HG02623 (cell line): ENCODE measurements at regions not wholly inside any gene's neighbourhood (a gene's known extent, or its start where the extent isn't known, plus 50 kb on each side); places are given as distances from the start of the nearest gene placed in this dataset.
"Not testable (repeated sequence)": the region's sequence is repeated elsewhere in the genome, so short reads cannot be mapped to it uniquely, and the experiment has no call there.

ENCODE experiments used
- ATAC-seq: cut with Tn5 transposase; IDR thresholded peaks from one replicate; pipeline ENCODE4 v1.9.1; 2021; ENCODE audit warnings: moderate library complexity; ENCODE audit not compliant: unreplicated experiment

DNA sequence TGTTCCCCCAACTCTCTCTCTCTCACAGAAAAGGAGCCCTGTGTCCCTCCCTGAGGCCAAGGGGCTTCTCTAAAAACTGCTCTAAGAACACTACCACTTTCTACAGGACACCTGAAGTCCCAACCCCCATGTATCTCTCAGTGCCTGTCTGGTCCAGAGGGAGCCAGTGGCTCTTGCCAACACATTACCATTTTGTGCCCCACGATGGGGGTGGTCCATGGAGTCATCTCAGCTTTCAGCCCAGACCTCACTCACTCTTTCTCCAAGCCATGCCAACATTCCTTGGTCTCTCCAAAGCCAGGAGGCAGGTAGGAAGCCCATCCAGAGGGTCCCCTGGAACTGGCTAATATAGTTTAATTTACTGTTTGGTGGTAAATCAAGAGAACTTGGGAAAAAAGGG, 962.1 kb upstream of the DEFB115 start:
- ATAC-seq, result not testable (repeated sequence)

GRCh38 chr20:30295967-30296366, 961.5 kb upstream of the DEFB115 start:
- not testable (repeated sequence) for ATAC-seq

GRCh38 chr20:30297878-30298595, 959.4 kb upstream of the DEFB115 start:
- not testable (repeated sequence) for ATAC-seq

- ATAC-seq, result not testable (repeated sequence)
Observed at GRCh38 chr20:30300220-30300642, 957.2 kb upstream of the DEFB115 start.

GRCh38 chr20:30302786-30303185, 954.7 kb upstream of the DEFB115 start:
- not testable (repeated sequence) for ATAC-seq

- not testable (repeated sequence) for ATAC-seq
Observed at GRCh38 chr20:30309938-30310337, 947.5 kb upstream of the DEFB115 start.

DNA sequence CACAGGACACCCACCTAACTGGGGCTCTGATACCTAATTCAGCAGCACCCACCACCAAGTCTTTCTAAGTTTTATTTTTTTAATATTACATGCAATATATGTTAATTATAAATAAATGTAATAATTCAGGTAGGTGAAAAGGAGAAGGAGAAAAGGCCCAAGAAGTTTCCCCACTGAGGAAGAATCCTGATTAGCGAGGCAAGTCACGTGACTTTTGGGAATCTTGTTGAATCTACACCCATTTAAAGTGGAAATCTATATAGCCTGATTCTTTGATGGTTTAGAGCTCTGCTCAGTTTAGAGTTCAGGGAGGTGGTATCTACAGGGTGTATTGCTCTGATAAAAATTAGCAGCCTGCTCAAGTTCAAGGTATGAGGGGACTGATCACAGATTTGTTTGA, 947.1 kb upstream of the DEFB115 start:
- ATAC-seq, result not testable (repeated sequence)

- not testable (repeated sequence) for ATAC-seq
Observed at GRCh38 chr20:30312220-30312619, 945.2 kb upstream of the DEFB115 start.

DNA sequence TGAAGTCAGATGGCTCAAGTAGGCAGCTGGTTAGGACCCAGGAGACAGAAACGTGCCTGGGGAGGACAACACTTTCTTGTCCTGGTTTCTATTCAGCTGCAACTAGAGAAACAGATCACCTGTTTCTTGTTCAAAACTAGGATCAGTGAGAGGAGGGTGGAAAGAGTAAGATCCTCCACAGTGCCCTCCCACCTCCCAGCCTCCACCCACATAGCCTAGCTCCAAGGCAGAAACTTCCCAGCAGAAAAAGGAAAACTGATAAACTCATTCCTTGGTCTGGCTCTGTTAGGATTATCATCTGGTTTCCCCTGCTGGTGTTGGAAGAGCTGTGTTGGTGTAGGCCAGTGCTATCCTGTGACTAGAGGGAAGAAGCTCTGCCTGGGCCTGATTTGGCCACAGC, 943.8 kb upstream of the DEFB115 start:
- not testable (repeated sequence) for ATAC-seq

GRCh38 chr20:30316063-30316462, 941.4 kb upstream of the DEFB115 start:
- not testable (repeated sequence) for ATAC-seq

DNA sequence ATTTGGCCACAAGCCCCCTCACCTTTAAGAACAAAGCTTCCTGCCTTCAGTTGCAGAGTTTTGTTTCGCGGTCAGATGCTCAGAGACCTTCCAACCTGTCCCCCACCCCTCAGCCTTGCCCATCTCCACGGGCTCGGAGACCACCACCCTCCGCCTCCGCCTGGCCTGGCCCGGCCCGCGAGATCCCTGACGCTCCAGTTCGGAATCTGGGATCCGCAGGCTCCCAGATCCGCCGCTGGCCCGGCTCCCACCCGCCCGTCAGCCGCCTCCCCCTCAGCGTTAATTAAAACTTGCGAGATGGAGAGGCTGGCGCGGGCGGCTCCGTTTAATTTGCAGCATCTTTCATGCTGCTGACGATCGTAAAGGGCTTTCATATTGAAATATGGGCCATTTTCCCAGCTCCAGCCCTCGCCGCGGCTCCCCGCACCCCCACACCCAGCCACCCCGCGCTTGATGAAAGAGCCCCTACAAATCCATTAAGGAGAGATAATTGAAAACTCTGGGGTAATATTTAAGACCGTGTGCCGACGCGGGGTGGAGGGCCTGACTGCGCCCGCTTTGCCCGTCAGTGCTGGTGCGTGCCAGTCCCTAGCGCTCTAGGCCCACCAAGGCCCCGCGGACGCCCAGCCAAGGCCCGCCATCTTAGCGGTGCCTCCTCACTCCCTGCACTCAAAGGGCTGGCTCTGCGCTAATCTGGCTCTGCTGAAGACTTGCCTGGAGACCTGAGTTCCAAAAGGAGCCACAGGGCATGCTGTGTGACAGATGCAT, 940.7 kb upstream of the DEFB115 start:
- not testable (repeated sequence) for ATAC-seq

- not testable (repeated sequence) for ATAC-seq
Observed at GRCh38 chr20:30333744-30334143, 923.7 kb upstream of the DEFB115 start.

DNA sequence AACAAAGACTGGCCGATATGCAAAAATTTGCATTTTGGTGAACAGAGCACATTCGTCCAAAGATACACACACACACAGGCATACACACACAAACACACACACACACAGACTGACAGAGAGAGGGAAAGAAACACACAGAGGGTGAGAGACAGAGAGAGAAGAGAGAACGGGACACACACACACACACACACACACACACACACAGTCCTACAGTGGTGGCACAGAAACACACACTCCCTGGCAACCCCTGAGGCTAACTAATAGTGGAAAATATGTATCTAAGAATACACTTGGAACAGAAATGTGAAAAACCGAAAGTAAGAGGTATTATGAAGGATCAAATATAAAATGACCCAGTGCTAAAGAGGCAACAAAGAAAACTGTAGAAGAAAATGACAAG, 919.9 kb upstream of the DEFB115 start:
- ATAC-seq, result not testable (repeated sequence)

DNA sequence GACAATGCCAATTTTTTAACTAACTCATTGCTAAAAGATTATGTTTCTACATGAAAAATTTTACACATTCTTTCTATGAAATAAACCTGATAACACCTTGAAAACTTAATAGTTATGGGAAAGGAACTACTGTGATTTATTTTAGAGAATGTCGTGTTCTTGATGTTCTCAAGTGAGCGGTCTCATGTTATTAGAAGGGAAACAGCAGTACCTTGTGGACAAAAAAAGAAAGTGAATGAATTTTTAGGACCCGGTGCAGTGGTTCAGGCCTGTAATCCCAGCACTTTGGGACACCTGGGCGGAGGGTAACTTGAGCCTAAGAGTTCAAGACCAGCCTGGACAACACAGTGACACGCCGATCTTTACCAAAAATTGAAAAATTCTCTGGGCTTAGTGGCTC, 908.5 kb upstream of the DEFB115 start:
- ATAC-seq, result not testable (repeated sequence)

- ATAC-seq, result not testable (repeated sequence)
Observed at GRCh38 chr20:30356854-30357467, 900.5 kb upstream of the DEFB115 start.

GRCh38 chr20:30361756-30362155, 895.7 kb upstream of the DEFB115 start:
- ATAC-seq, result not testable (repeated sequence)

DNA sequence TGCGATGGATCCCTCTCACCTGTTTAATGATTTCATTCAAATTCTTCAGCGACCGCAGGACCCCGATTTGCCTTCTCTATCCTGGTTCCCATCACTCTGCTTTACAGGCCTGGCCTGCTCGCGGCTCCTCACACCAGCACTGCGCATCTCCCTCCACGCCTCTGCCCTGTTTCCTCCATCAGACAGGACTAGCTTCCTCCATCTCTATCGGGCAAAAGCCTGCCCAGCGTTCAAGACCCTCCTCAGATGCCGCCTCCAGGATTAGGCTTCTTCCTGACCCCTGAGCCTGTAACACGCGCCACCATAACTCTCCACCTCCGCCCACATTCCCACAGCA, 881.1 kb upstream of the DEFB115 start:
- not testable (repeated sequence) for ATAC-seq

DNA sequence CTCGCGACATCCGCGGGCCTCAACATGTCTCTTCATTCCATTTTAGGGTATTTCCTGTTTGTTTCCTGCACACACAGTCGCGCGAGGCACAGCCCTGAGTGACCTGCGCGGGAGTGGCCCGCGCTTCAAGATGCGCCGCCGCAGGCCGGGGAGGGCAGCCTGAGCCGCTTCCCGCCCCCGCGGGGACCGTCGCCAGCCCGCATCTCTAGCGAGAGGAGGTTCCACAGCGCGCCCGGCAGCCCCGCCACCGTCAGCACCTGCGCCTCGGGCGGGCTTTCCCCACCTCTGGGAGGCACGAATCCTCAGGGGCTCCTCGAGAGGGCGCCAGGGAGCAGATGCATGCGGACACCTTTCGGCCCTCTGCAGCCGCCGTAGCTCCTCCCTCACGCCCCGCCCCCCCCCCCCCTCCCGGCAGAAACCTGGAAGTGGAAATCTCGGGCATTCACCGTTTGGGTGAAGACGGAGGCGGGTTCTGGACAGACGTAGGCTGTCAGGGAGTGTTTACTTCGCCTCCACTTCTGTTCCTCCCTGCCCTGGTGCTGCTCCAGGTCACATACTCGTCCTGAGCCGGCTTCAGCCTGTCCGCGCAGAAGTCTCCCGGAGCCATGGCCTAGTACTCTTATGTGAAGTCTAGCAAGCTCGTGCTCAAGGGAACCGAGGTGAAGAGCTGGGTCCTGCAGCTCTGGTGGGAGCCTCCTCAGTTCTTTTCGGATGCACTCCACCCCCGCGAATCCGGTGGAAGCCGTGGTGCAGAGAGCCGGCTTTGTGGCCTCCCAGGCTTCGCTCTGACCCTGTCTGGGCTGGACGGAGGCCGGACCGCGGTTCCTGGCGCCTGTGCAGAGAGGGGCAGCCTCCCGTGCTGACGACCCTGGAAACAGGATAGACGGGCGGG, 880.5 kb upstream of the DEFB115 start:
- peak; percentile 80 for ATAC-seq

DNA sequence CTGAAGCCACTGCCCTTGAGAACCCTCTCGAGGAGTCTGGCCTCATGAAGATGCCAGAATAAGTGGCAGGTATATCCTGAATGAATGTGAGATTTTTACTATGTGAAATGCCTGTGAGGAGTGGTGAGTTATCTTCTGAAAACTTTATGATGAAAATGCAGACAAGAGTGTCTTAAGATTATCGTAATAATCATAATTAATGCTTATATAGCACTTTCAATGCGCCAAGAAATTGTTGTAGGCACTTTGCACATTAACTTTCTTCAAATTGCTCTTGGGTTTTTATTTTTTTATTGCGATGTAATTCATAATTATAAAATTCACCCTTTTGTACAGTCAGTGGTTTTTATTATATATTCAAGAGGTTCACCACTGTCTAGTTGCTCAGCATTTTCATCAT, 879.1 kb upstream of the DEFB115 start:
- ATAC-seq, result not testable (repeated sequence)

- ATAC-seq, result not testable (repeated sequence)
Observed at GRCh38 chr20:30378721-30379120, 878.7 kb upstream of the DEFB115 start.

DNA sequence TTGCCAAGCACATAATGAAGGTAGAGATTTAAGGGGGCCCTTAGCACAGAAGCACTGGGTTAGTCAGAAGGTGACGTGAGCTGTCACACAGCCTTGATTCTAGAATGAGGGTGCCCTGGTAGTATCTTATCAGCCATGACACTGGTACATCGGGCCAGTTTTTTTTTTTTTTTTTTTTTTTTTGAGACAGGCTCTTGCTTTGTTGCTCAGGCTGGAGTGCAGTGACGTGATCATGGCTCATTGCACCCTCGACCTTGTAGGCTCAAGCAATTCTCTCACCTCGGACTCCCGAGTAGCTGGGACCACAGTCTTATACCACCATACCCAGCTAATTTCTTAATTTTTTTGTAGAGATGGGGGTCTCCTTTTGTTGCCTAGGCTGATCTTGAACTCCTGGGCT, 872.6 kb upstream of the DEFB115 start:
- ATAC-seq, result not testable (repeated sequence)
